PC-9 (cell line): ENCODE measurements at regions not wholly inside any gene's neighbourhood (a gene's known extent, or its start where the extent isn't known, plus 50 kb on each side); places are given as distances from the start of the nearest gene placed in this dataset.

Experiments
- BruUV-seq: library from RNA; stranded (reverse); fragments of 400-500 nt; replicated peaks from 2 replicates; lab custom pipeline; 2021; lab: Mats Ljungman, UMichigan
- CTCF ChIA-PET: fragments of 300-600 bp; sonication (Branson Sonifier 250); formaldehyde crosslinking; loops from one replicate; lab custom pipeline; 2022; ENCODE audit warnings: antibody characterized with exemption; lab: Charles Lee
- POLR2A ChIA-PET: fragments of 300-600 bp; sonication (Branson Sonifier 250); formaldehyde crosslinking; loops from one replicate; lab custom pipeline; 2022; ENCODE audit warnings: antibody characterized with exemption; ENCODE audit not compliant: unreplicated experiment; lab: Charles Lee
- DNase-seq, 2 experiments: peaks; one replicate each; pipeline versions ENCODE4 v3.0.0 to v3.0.0-alpha.2; 2015 to 2022; ENCODE audit warnings: mixed read lengths in 1 of 2
- H2AFZ ChIP-seq: fragments of 200-600 bp; sonication (generic); 2 replicates; pipeline ENCODE4 v1.8.1; 2017; ENCODE audit warnings: antibody characterized with exemption
- H3F3A ChIP-seq: fragments of 200-600 bp; sonication (generic); 2 replicates; pipeline ENCODE4 v1.8.1; 2017; ENCODE audit warnings: antibody characterized with exemption, mild to moderate bottlenecking, low read depth; ENCODE audit not compliant: insufficient read depth
- H3K27ac ChIP-seq: fragments of 200-600 bp; sonication (generic); 2 replicates; pipeline ENCODE4 v1.6.1; 2016; ENCODE audit warnings: mixed run types
- H3K27me3 ChIP-seq: fragments of 200-600 bp; sonication (generic); 2 replicates; pipeline ENCODE4 v1.6.1; 2016; ENCODE audit warnings: low read depth, mixed run types; ENCODE audit not compliant: insufficient read depth
- H3K36me3 ChIP-seq: fragments of 200-600 bp; sonication (generic); 2 replicates; pipeline ENCODE4 v1.6.1; 2016; ENCODE audit warnings: low read depth, mixed run types
- H3K4me1 ChIP-seq: fragments of 200-600 bp; sonication (generic); replicated peaks from 2 replicates; pipeline ENCODE4 v1.6.1; 2016; ENCODE audit warnings: mixed run types; ENCODE audit not compliant: insufficient read depth
- H3K4me2 ChIP-seq: fragments of 200-600 bp; sonication (generic); 2 replicates; pipeline ENCODE4 v1.6.1; 2017; ENCODE audit warnings: mixed run types
- H3K4me3 ChIP-seq: fragments of 200-600 bp; sonication (generic); 2 replicates; pipeline ENCODE4 v1.6.1; 2016; ENCODE audit warnings: mixed run types
- H3K79me2 ChIP-seq: fragments of 200-600 bp; sonication (generic); 2 replicates; pipeline ENCODE4 v1.6.1; 2017; ENCODE audit warnings: low read depth, mixed run types
- H3K9me2 ChIP-seq: fragments of 200-600 bp; sonication (generic); 2 replicates; pipeline ENCODE4 v1.8.1; 2017; ENCODE audit warnings: mild to moderate bottlenecking; ENCODE audit not compliant: insufficient read depth
- H3K9me3 ChIP-seq: fragments of 200-600 bp; sonication (generic); 2 replicates; pipeline ENCODE4 v1.8.1; 2016; ENCODE audit warnings: low read depth; ENCODE audit not compliant: insufficient read depth
- H4K20me1 ChIP-seq: fragments of 200-600 bp; sonication (generic); 2 replicates; pipeline ENCODE4 v1.8.1; 2017; ENCODE audit not compliant: insufficient read depth
- EZH2 ChIP-seq: fragments of 200-600 bp; sonication (generic); IDR thresholded peaks from 2 replicates; pipeline ENCODE4 v1.8.0; 2017; ENCODE audit warnings: antibody characterized with exemption, low read depth
- intact Hi-C: fragments of 100-400 bp; cut with micrococcal nuclease; formaldehyde crosslinking; loops from one replicate; pipeline ENCODE4 v1.10.0; 2022; ENCODE audit not compliant: unreplicated experiment
- TF ChIP-seq, protein P1 (sequence below): fragments of 200-600 bp; sonication (generic); conservative IDR thresholded peaks from 2 replicates; pipeline ENCODE4 v1.6.1; 2017; ENCODE audit warnings: mixed run types, antibody characterized with exemption, mild to moderate bottlenecking, moderate library complexity

DNA sequence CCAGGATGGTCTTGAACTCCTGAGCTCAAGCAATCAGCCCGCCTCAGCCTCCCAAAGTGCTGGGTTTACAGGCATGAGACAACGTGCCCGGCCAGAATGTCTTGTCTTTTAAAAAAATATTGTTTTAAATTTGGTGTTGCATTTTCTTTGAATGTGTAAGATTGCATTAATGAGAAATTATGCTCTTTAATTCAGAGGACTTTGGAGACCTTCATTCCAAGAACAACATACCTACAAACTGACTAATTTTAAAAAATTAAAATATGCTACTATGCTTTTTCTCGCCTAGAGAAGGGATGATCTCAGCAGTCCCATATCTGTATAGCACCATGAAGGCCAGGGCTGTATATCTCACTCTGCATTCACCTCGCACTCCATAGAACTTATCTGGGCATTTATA, 204.3 kb upstream of the SLC7A11 start:
- Histone ChIP-seq H4K20me1 (no peaks in the 10 kb centered on the region), H3K9me3 (no peaks in the 10 kb centered on the region), H3K27me3 (no peaks in the 10 kb centered on the region), H3K9me2 (no peaks in the 10 kb centered on the region), H2AFZ (no peak overlapping the region), H3K27ac (no peak overlapping the region), H3K36me3 (no peaks in the 10 kb centered on the region), H3K4me3 (no peak overlapping the region), H3K4me1 (no peaks in the 10 kb centered on the region), H3K4me2 (no peak overlapping the region), H3K79me2 (no peaks in the 10 kb centered on the region), H3F3A (no peaks in the 10 kb centered on the region)
- CTCF ChIA-PET, result no interaction called here
- no peak for DNase-seq
- POLR2A ChIA-PET, result no interaction called here
- TF ChIP-seq EZH2, result no peak
- TF ChIP-seq, protein P1, sequence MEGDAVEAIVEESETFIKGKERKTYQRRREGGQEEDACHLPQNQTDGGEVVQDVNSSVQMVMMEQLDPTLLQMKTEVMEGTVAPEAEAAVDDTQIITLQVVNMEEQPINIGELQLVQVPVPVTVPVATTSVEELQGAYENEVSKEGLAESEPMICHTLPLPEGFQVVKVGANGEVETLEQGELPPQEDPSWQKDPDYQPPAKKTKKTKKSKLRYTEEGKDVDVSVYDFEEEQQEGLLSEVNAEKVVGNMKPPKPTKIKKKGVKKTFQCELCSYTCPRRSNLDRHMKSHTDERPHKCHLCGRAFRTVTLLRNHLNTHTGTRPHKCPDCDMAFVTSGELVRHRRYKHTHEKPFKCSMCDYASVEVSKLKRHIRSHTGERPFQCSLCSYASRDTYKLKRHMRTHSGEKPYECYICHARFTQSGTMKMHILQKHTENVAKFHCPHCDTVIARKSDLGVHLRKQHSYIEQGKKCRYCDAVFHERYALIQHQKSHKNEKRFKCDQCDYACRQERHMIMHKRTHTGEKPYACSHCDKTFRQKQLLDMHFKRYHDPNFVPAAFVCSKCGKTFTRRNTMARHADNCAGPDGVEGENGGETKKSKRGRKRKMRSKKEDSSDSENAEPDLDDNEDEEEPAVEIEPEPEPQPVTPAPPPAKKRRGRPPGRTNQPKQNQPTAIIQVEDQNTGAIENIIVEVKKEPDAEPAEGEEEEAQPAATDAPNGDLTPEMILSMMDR, result no peak
- intact Hi-C loops, result no loop called here
- no TSS peak for BruUV-seq

DNA sequence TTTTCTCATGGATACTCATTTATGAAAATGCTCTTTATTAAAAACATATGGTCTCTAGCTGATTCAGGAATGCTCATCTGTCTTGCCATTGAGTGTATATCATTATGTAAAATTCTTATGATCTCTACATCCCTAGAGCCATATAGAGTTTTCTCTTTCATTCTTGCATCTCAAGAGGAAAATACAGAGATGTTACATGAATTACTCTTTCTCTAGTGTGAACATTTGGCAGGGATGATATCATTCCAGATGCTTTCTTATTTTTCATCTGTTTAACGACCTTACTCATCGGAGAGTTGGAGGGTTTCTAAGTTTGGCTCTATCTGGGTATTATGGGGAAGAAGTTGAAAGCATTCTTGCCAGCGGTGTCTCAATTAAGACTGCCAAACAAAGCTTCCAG, 202.9 kb upstream of the SLC7A11 start:
- TF ChIP-seq EZH2, result no peak
- TF ChIP-seq, protein P1, result no peak
- intact Hi-C loops, result no loop called here

DNA sequence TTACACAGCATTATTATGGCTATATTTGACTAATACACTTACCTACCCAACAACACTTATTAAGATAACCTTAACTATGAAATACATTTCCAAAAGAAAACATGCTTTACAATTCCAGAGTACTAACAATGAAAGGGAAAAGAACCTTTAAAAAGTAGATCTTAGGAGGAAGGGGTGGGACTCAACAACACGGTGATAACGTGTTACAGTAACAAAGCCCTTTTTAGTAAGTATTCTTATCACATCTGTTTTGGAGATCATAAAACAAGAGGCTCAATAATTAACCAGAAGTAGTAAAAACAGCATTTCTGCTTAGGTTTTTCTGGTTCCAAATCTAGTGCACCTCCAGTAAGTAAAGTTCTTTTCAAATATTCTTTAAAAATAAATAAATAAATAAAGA, 202.1 kb upstream of the SLC7A11 start:
- H2AFZ ChIP-seq, result no peak overlapping the region
- no peaks in the 10 kb centered on the region for H3K27me3 ChIP-seq
- no peaks in the 10 kb centered on the region for H3K9me3 ChIP-seq
- H3K36me3 ChIP-seq, result no peaks in the 10 kb centered on the region
- DNase-seq, result no peak
- no peak overlapping the region for H3K4me2 ChIP-seq
- no TSS peak for BruUV-seq
- no peaks in the 10 kb centered on the region for H4K20me1 ChIP-seq
- ChIA-PET CTCF (no interaction called here), POLR2A (no interaction called here)
- intact Hi-C loops, result no loop called here
- no peaks in the 10 kb centered on the region for H3K9me2 ChIP-seq
- H3F3A ChIP-seq, result no peaks in the 10 kb centered on the region
- H3K4me1 ChIP-seq, result no peaks in the 10 kb centered on the region
- TF ChIP-seq, protein P1, result no peak
- TF ChIP-seq EZH2, result no peak
- H3K79me2 ChIP-seq, result no peaks in the 10 kb centered on the region
- H3K4me3 ChIP-seq, result no peak overlapping the region
- H3K27ac ChIP-seq, result no peak overlapping the region

More for the DNA sequence above, 202.9 kb upstream of the SLC7A11 start:
- Histone ChIP-seq H3K9me3 (no peaks in the 10 kb centered on the region), H3K4me2 (no peak overlapping the region), H2AFZ (no peak overlapping the region), H3K4me3 (no peak overlapping the region), H4K20me1 (no peaks in the 10 kb centered on the region), H3K79me2 (no peaks in the 10 kb centered on the region), H3K9me2 (no peaks in the 10 kb centered on the region), H3F3A (no peaks in the 10 kb centered on the region), H3K4me1 (no peaks in the 10 kb centered on the region), H3K36me3 (no peaks in the 10 kb centered on the region), H3K27me3 (no peaks in the 10 kb centered on the region), H3K27ac (no peak overlapping the region)
- CTCF ChIA-PET, result no interaction called here
- DNase-seq, result no peak
- BruUV-seq, result no TSS peak
- POLR2A ChIA-PET, result no interaction called here
